HCT116 (cell line): ENCODE measurements at regions not wholly inside any gene's neighbourhood (a gene's known extent, or its start where the extent isn't known, plus 50 kb on each side); places are given as distances from the start of the nearest gene placed in this dataset.
"Not testable (repeated sequence)": the region's sequence is repeated elsewhere in the genome, so short reads cannot be mapped to it uniquely, and the experiment has no call there.

Source experiments
- ATAC-seq: fragments of 200-7000 bp; cut with Tn5 transposase; 2 replicates; pipeline ENCODE4 v1.9.1; 2020; ENCODE audit warnings: mild to moderate bottlenecking, moderate library complexity
- BruUV-seq: library from RNA; stranded (reverse); fragments of 400-500 nt; replicated peaks from 2 replicates; lab custom pipeline; 2021; lab: Mats Ljungman, UMichigan
- CTCF ChIA-PET: fragments of 300-600 bp; sonication (Branson Sonifier 250); formaldehyde crosslinking; loops from one replicate; lab custom pipeline; 2021; ENCODE audit warnings: antibody characterized with exemption; lab: Charles Lee
- POLR2A ChIA-PET: fragments of 300-600, 350-600 bp; sonication (Branson Sonifier 250); formaldehyde crosslinking; loops from one replicate; lab custom pipeline; 2021; ENCODE audit warnings: antibody characterized with exemption; lab: Charles Lee
- RAD21 ChIA-PET, 2 experiments: fragments of 300-600 bp; sonication (Branson Sonifier 250); formaldehyde crosslinking; loops; one replicate each; lab custom pipeline; 2023; ENCODE audit warnings: low total read pairs in 2 of 2; ENCODE audit not compliant: uncharacterized antibody in 2 of 2, unreplicated experiment in 2 of 2, low non-redundant PET in 1 of 2; lab: Charles Lee
- DNase-seq: peaks from one replicate; pipeline ENCODE4 v3.0.0-alpha.2; 2010; ENCODE audit warnings: low read depth, low spot score
- H2AFZ ChIP-seq: fragments of 200-600 bp; shearing (Covaris generic), sonication (generic); 2 replicates; pipeline ENCODE4 v1.6.1; 2017; ENCODE audit warnings: low read depth, mixed run types, mixed read lengths, antibody characterized with exemption, low read length; ENCODE audit not compliant: poor library complexity, severe bottlenecking
- H3K27ac ChIP-seq: 2 replicates; pipeline ENCODE4 v1.5.1; 2012; ENCODE audit warnings: low read depth, low read length
- H3K27me3 ChIP-seq: fragments of 200-600 bp; sonication (generic); 2 replicates; pipeline ENCODE4 v1.6.1; 2016; ENCODE audit warnings: mixed run types, low read length, mixed read lengths; ENCODE audit not compliant: insufficient read depth
- H3K36me3 ChIP-seq, 2 experiments: fragments of 200-500 bp in 1 of 2; fragments of 200-600 bp in 1 of 2; sonication (Bioruptor generic) in 1 of 2; sonication (generic) in 1 of 2; 2 replicates each; pipeline versions ENCODE4 v1.5.1 to v1.6.1; 2014 to 2016; ENCODE audit warnings: low read length in 2 of 2, inconsistent platforms in 1 of 2, mixed read lengths in 1 of 2, mixed run types in 1 of 2; ENCODE audit not compliant: insufficient read depth in 2 of 2, control insufficient read depth in 1 of 2
- H3K4me1 ChIP-seq, 2 experiments: fragments of 200-600 bp in 1 of 2; sonication (generic) in 1 of 2; 2 replicates each; pipeline versions ENCODE4 v1.5.1 to v1.6.1; 2012 to 2017; ENCODE audit warnings: low read length in 2 of 2, inconsistent platforms in 1 of 2, mild to moderate bottlenecking in 1 of 2, mixed read lengths in 1 of 2, mixed run types in 1 of 2, moderate library complexity in 1 of 2; ENCODE audit not compliant: insufficient read depth in 2 of 2, control insufficient read depth in 1 of 2
- H3K4me2 ChIP-seq: fragments of 200-600 bp; sonication (generic); 2 replicates; pipeline ENCODE4 v1.6.1; 2017; ENCODE audit warnings: mixed run types, low read length, mixed read lengths
- H3K4me3 ChIP-seq, 2 experiments: fragments of 200-600 bp in 1 of 2; sonication (generic) in 1 of 2; replicated peaks in 1 of 2; 2 replicates each; pipeline ENCODE4 v1.5.1; 2011 to 2016; ENCODE audit warnings: low read length in 2 of 2, control low read depth in 1 of 2, low read depth in 1 of 2, mild to moderate bottlenecking in 1 of 2, mixed read lengths in 1 of 2, mixed run types in 1 of 2
- H3K79me2 ChIP-seq: fragments of 200-600 bp; sonication (generic); 2 replicates; pipeline ENCODE4 v1.6.1; 2017; ENCODE audit warnings: mild to moderate bottlenecking, mixed run types, low read length, moderate library complexity, mixed read lengths; ENCODE audit not compliant: insufficient read depth
- H3K9ac ChIP-seq: fragments of 200-600 bp; sonication (generic); 2 replicates; pipeline ENCODE4 v1.6.1; 2016; ENCODE audit warnings: low read length, mixed read lengths
- H3K9me2 ChIP-seq: fragments of 200-600 bp; sonication (generic), shearing (Covaris generic); 2 replicates; pipeline ENCODE4 v1.6.1; 2017; ENCODE audit warnings: mixed run types, mild to moderate bottlenecking, moderate library complexity; ENCODE audit not compliant: insufficient read depth
- H3K9me3 ChIP-seq, 2 experiments: fragments of 200-500 bp in 1 of 2; fragments of 200-600 bp in 1 of 2; sonication (Bioruptor generic) in 1 of 2; sonication (generic) in 1 of 2; 2 replicates each; pipeline ENCODE4 v1.6.1; 2014 to 2017; ENCODE audit warnings: low read length in 2 of 2, mixed read lengths in 2 of 2, inconsistent platforms in 1 of 2, low read depth in 1 of 2, mild to moderate bottlenecking in 1 of 2, mixed run types in 1 of 2, moderate library complexity in 1 of 2; ENCODE audit not compliant: control insufficient read depth in 1 of 2, insufficient read depth in 1 of 2
- H4K20me1 ChIP-seq: fragments of 200-600 bp; sonication (generic), shearing (Covaris generic); 2 replicates; pipeline ENCODE4 v1.6.1; 2017; ENCODE audit warnings: mixed run types, mild to moderate bottlenecking, moderate library complexity; ENCODE audit not compliant: insufficient read depth
- CEBPB ChIP-seq: IDR thresholded peaks from 2 replicates; pipeline ENCODE4 v1.6.1; 2012; ENCODE audit warnings: low read depth
- ELF1 ChIP-seq: IDR thresholded peaks from 2 replicates; pipeline ENCODE4 v1.6.1; 2012; ENCODE audit warnings: low read depth, borderline replicate concordance
- EZH2 ChIP-seq: fragments of 200-600 bp; sonication (generic); IDR thresholded peaks from 2 replicates; pipeline ENCODE4 v1.6.1; 2017; ENCODE audit warnings: antibody characterized with exemption, mixed run types
- EZH2phosphoT487 ChIP-seq: fragments of 200-600 bp; IDR thresholded peaks from 2 replicates; pipeline ENCODE4 v1.6.1; 2018; ENCODE audit warnings: antibody characterized with exemption, borderline replicate concordance
- FOSL1 ChIP-seq: IDR thresholded peaks from 2 replicates; pipeline ENCODE4 v1.6.1; 2012; ENCODE audit warnings: low read depth
- MAX ChIP-seq: IDR thresholded peaks from 2 replicates; pipeline ENCODE4 v1.6.1; 2012
- POLR2A ChIP-seq: IDR thresholded peaks from 2 replicates; pipeline ENCODE4 v1.7.0; 2011; ENCODE audit warnings: borderline replicate concordance; ENCODE audit not compliant: insufficient read depth, insufficient read length; ENCODE audit errors: extremely low read depth
- POLR2AphosphoS5 ChIP-seq: IDR thresholded peaks from 2 replicates; pipeline ENCODE4 v1.6.1; 2011; ENCODE audit warnings: mild to moderate bottlenecking, low read depth, low read length, moderate library complexity
- SIN3A ChIP-seq: IDR thresholded peaks from 2 replicates; pipeline ENCODE4 v1.6.1; 2012; ENCODE audit warnings: low read depth
- SP1 ChIP-seq: IDR thresholded peaks from 2 replicates; pipeline ENCODE4 v1.6.1; 2012; ENCODE audit warnings: low read depth
- SRF ChIP-seq: IDR thresholded peaks from 2 replicates; pipeline ENCODE4 v1.6.1; 2012; ENCODE audit warnings: low read depth
- ZNF274 ChIP-seq: fragments of 200-500 bp; sonication (Bioruptor generic); IDR thresholded peaks from 2 replicates; pipeline ENCODE4 v1.6.1; 2014; ENCODE audit warnings: mild to moderate bottlenecking, low read depth, low read length, inconsistent platforms
- intact Hi-C: fragments of 100-400 bp; cut with micrococcal nuclease; formaldehyde crosslinking; loops from 2 replicates; pipeline ENCODE4 v1.10.0; 2022

DNA sequence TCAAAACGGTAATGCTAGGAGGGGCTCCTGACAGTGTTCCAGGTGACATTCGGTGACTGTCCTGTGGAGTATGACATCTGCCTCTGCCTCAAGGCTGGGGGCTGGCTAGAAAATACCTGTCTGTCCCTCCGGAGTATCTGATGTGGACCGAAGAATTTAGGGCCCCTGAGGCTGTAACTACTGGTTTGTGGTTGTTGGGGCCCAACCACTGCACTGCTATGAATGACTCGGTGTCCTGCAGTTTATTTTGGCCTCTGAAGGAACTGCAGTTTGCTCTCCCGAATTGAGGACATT, 198.9 kb upstream of the CAND1 start:
- H3K27ac ChIP-seq: no peak overlapping the region
- RAD21 ChIA-PET: no interaction called here
- H4K20me1 ChIP-seq: no peaks in the 10 kb centered on the region
- peaks cover 43% of the 10 kb centered on the region for H3K27me3 ChIP-seq
- H3K9ac ChIP-seq: no peak overlapping the region
- intact Hi-C loops: no loop called here
- DNase-seq (no peak), ATAC-seq (no peak)
- H3K4me1 ChIP-seq: peaks cover 0 to 3% of the 10 kb centered on the region in 2 experiments; a peak in 2 of 4 replicates
- no peak overlapping the region for H3K4me3 ChIP-seq
- POLR2A ChIA-PET: no interaction called here
- no peaks in the 10 kb centered on the region for H3K79me2 ChIP-seq
- no peaks in the 10 kb centered on the region for H3K9me2 ChIP-seq
- BruUV-seq: no TSS peak
- CTCF ChIA-PET: no interaction called here
- H3K4me2 ChIP-seq: no peak overlapping the region
- H3K36me3 ChIP-seq: no peaks in the 10 kb centered on the region
- no peak for TF ChIP-seq MAX
- TF ChIP-seq, all 23 proteins: peak for 0
- Histone ChIP-seq H2AFZ (no peak overlapping the region), H3K9me3 (no peaks in the 10 kb centered on the region)

DNA sequence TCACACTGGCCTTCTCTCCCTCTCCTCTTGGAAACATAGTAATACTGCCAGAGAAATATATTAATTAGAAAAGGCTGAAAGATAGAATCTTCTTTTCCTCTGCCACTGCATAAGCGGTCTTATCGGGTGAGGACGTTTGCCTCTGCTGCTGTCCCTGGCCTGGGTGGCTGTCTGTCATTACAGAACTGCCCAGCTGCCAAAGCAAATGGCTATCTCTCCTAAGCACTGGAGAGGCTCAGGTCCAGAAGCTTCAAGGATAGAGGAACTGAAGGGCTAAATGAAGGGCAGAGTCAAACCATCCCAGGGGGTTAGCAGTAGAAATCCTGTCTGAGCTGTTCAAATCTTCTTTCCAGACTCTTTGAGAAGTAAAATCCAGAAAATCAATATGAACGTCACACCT, 198.6 kb upstream of the CAND1 start:
- Histone ChIP-seq H3K4me1 (peaks cover 0 to 3% of the 10 kb centered on the region in 2 experiments; a peak in 2 of 4 replicates), H4K20me1 (no peaks in the 10 kb centered on the region), H3K9me3 (no peaks in the 10 kb centered on the region), H2AFZ (no peak overlapping the region), H3K27ac (no peak overlapping the region), H3K9ac (no peak overlapping the region), H3K36me3 (no peaks in the 10 kb centered on the region), H3K4me3 (no peak overlapping the region), H3K4me2 (no peak overlapping the region), H3K27me3 (peaks cover 46% of the 10 kb centered on the region), H3K79me2 (no peaks in the 10 kb centered on the region), H3K9me2 (no peaks in the 10 kb centered on the region)
- DNase-seq (no peak), ATAC-seq (no peak)
- ChIA-PET CTCF (no interaction called here), POLR2A (no interaction called here)
- intact Hi-C loops: no loop called here
- BruUV-seq: no TSS peak
- TF ChIP-seq MAX: no peak
- no peak for TF ChIP-seq EZH2
- no peak for TF ChIP-seq SP1
- TF ChIP-seq EZH2phosphoT487: no peak
- no peak for TF ChIP-seq SRF
- TF ChIP-seq SIN3A: no peak
- TF ChIP-seq POLR2A: no peak
- no peak for TF ChIP-seq FOSL1
- TF ChIP-seq CEBPB: no peak
- TF ChIP-seq ZNF274: no peak
- no peak for TF ChIP-seq ELF1
- no peak for TF ChIP-seq POLR2AphosphoS5
- TF ChIP-seq, all 23 proteins: peak for 0
- RAD21 ChIA-PET: no interaction called here

GRCh38 chr12:67072281-67072680, 196.9 kb upstream of the CAND1 start:
- H3K9me2 ChIP-seq, intact Hi-C loops, H3K4me2 ChIP-seq, H3K9ac ChIP-seq, CTCF ChIA-PET, BruUV-seq, H4K20me1 ChIP-seq, H3K4me1 ChIP-seq, RAD21 ChIA-PET, H3K4me3 ChIP-seq, H3K79me2 ChIP-seq, DNase-seq, H3K9me3 ChIP-seq, H3K27ac ChIP-seq, H2AFZ ChIP-seq, H3K36me3 ChIP-seq, ATAC-seq, POLR2A ChIA-PET: not testable (repeated sequence)
- H3K27me3 ChIP-seq: peaks cover 56% of the 10 kb centered on the region
